ENCODE measurements at regions not wholly inside any gene's neighbourhood (a gene's known extent, or its start where the extent isn't known, plus 50 kb on each side); places are given as distances from the start of the nearest gene placed in this dataset.

GRCh38 chr2:204335451-204336058 is 209.7 kb upstream of the PARD3B start:
- H3K9me3 ChIP-seq (replicated peaks in 1 of 3), result no peaks in the 10 kb centered on the region
- no peak overlapping the region for H3K4me3 ChIP-seq
- TF ChIP-seq POLR2A (IDR thresholded peaks at IDR 0.05) (no peak), CTCF (IDR thresholded peaks at IDR 0.05) (no peak)
- H3K4me1 ChIP-seq (replicated peaks in 1 of 2), result peaks cover 0 to 6% of the 10 kb centered on the region in 2 donors
- intact Hi-C loops (cut with DNase I), result no loop called here
- peaks cover 7% of the 10 kb centered on the region for H3K27me3 ChIP-seq
- H3K36me3 ChIP-seq (replicated peaks in 1 of 2), result no peaks in the 10 kb centered on the region
- 58 to 71% (median 65%) methylated on average over 2 of the region's 2 CpGs for WGBS, 4 donors
- no peak overlapping the region for H3K27ac ChIP-seq
- no peak for DNase-seq

GRCh38 chr2:204336153-204336744 is 209.0 kb upstream of the PARD3B start:
- no peaks in the 10 kb centered on the region for H3K9me3 ChIP-seq (replicated peaks in 1 of 3)
- no peaks in the 10 kb centered on the region for H3K36me3 ChIP-seq (replicated peaks in 1 of 2)
- peaks cover 7% of the 10 kb centered on the region for H3K27me3 ChIP-seq
- DNase-seq, result no peak
- no peak overlapping the region for H3K4me3 ChIP-seq
- no peak overlapping the region for H3K27ac ChIP-seq
- peaks cover 0 to 6% of the 10 kb centered on the region in 2 donors for H3K4me1 ChIP-seq (replicated peaks in 1 of 2)
- intact Hi-C loops (cut with DNase I), result no loop called here
- TF ChIP-seq CTCF (IDR thresholded peaks at IDR 0.05) (no peak), POLR2A (IDR thresholded peaks at IDR 0.05) (no peak)
- 60 to 78% (median 66%) methylated on average over 3 of the region's 3 CpGs for WGBS, 4 donors

- intact Hi-C loops (cut with DNase I), result no loop called here
- TF ChIP-seq CTCF (IDR thresholded peaks at IDR 0.05) (no peak), POLR2A (IDR thresholded peaks at IDR 0.05) (no peak)
- WGBS, 4 donors, result 79 to 93% (median 88%) methylated on average over 1 of the region's 1 CpG
- Histone ChIP-seq H3K4me3 (no peak overlapping the region), H3K27me3 (peaks cover 7% of the 10 kb centered on the region), H3K27ac (no peak overlapping the region), H3K9me3 (replicated peaks in 1 of 3) (no peaks in the 10 kb centered on the region), H3K36me3 (replicated peaks in 1 of 2) (no peaks in the 10 kb centered on the region), H3K4me1 (replicated peaks in 1 of 2) (peaks cover 0 to 6% of the 10 kb centered on the region in 2 donors)
- no peak for DNase-seq
These were observed 207.6 kb upstream of the PARD3B start for GRCh38 chr2:204337638-204338037.

DNA sequence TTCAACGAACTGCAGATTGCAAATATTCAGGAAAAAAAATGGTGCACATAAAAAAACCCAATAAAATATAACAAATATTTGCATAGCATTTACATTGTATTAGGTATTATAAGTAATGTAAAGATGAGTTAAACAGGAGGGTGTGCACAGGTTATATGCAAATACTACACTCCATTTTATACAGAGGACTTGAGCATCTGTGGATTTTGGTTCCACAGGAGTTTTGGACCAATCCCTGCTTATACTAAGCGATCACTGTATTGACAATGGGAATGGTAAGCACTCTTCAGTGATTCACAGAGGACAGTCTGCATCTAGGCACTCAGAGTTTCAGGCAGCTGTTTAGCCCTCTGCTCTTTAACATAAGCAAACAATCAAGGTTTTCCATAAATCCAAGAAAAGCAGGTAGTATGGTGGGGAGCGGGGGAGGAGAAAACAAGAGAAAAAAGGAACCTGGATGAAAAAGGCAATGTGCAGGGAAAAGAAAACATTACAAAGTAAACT is 206.0 kb upstream of the PARD3B start:
- no peak for TF ChIP-seq CTCF (IDR thresholded peaks at IDR 0.05)
- TF ChIP-seq POLR2A (IDR thresholded peaks at IDR 0.05), result no peak
- no peak for DNase-seq

More for the DNA sequence above, 206.0 kb upstream of the PARD3B start:
- Histone ChIP-seq H3K9me3 (replicated peaks in 1 of 3) (no peaks in the 10 kb centered on the region), H3K27me3 (peaks cover 3% of the 10 kb centered on the region), H3K27ac (no peak overlapping the region), H3K36me3 (replicated peaks in 1 of 2) (no peaks in the 10 kb centered on the region), H3K4me3 (no peak overlapping the region), H3K4me1 (replicated peaks in 1 of 2) (peaks cover 0 to 1% of the 10 kb centered on the region in 2 donors)
- WGBS, 4 donors, result 87 to 93% (median 91%) methylated on average over 3 of the region's 3 CpGs
- intact Hi-C loops (cut with DNase I), result no loop called here
